Stimulated activated memory B cell treated with anti-CD40 and anti-IgM and Interleukin-4, amounts not matched to agents 10 μg/mL and 1 μg/mL and 100 μg/mL, for 72 hours (primary cell): ENCODE measurements at regions not wholly inside any gene's neighbourhood (a gene's known extent, or its start where the extent isn't known, plus 50 kb on each side); places are given as distances from the start of the nearest gene placed in this dataset.
"Not testable (repeated sequence)": the region's sequence is repeated elsewhere in the genome, so short reads cannot be mapped to it uniquely, and the experiment has no call there.

Source experiments
- ATAC-seq: fragments of 150-1000 bp; cut with Tn5 transposase; 2 replicates; pipeline ENCODE4 v1.10.0; 2021
- H3K27ac Mint-ChIP-seq: one replicate; pipeline ENCODE4 v1.8.0; 2022; ENCODE audit warnings: mild to moderate bottlenecking, mixed read lengths
- H3K27me3 Mint-ChIP-seq: one replicate; pipeline ENCODE4 v1.8.0; 2022; ENCODE audit warnings: mixed read lengths
- H3K36me3 Mint-ChIP-seq: one replicate; pipeline ENCODE4 v1.8.0; 2022; ENCODE audit warnings: mixed read lengths
- H3K4me1 Mint-ChIP-seq: one replicate; pipeline ENCODE4 v1.8.0; 2022; ENCODE audit warnings: mixed read lengths
- H3K4me3 Mint-ChIP-seq: one replicate; pipeline ENCODE4 v1.8.0; 2022; ENCODE audit warnings: mild to moderate bottlenecking, moderate library complexity, mixed read lengths
- H3K9me3 Mint-ChIP-seq: one replicate; pipeline ENCODE4 v1.8.0; 2022; ENCODE audit warnings: mixed read lengths

- ATAC-seq: no peak
- Mint-ChIP-seq H3K36me3 (no peaks in the 10 kb centered on the region), H3K4me1 (no peaks in the 10 kb centered on the region), H3K27ac (no peak overlapping the region), H3K9me3 (no peaks in the 10 kb centered on the region), H3K4me3 (no peak overlapping the region), H3K27me3 (no peaks in the 10 kb centered on the region)
These were observed 432.3 kb upstream of the EDIL3 start for GRCh38 chr5:84816746-84817547.

DNA sequence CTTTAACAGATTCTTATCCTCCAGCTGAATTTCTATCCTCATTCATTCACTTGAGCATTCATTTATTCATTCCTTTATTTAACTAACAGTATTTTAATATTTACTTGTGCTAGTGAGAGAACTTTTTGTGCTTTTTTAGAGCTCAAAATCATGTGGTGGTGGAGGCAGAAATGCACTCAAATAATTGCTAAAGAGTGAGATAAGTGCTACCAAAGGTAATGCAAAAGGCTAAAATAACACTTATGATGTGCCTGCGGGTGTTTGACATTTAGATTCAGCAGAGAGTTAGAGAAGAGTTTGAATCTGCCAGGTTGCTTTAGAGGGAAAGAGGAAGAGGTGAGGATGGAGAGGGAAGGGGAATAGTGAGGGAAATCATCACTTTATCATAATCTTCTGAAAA, 431.5 kb upstream of the EDIL3 start:
- no peak overlapping the region for H3K4me3 Mint-ChIP-seq
- ATAC-seq: no peak
- H3K27ac Mint-ChIP-seq: no peak overlapping the region

DNA sequence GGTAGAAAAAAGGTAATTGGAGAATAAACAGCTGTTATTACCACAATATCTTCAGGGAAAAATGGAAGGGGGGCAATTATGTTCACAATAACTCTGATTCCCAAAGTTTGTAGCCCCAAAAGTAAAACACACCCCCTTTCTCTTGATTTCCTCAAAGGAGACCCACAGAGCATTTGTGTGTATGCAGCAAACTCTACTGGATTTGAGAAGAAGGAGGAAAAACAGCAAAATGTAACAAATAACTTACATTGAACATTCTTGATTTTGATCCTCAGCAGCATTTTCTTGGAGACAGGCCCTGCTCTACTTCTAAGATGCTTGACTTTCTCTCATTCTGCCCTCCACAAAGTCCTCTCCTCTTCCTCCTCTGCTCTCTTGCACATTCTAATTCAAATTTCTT, 420.8 kb upstream of the EDIL3 start:
- H3K27me3 Mint-ChIP-seq: no peaks in the 10 kb centered on the region
- peaks cover 8% of the 10 kb centered on the region for H3K9me3 Mint-ChIP-seq
- no peaks in the 10 kb centered on the region for H3K36me3 Mint-ChIP-seq
- no peak for ATAC-seq
- no peaks in the 10 kb centered on the region for H3K4me1 Mint-ChIP-seq
- H3K4me3 Mint-ChIP-seq: no peak overlapping the region
- no peak overlapping the region for H3K27ac Mint-ChIP-seq

More for the DNA sequence above, 431.5 kb upstream of the EDIL3 start:
- Mint-ChIP-seq H3K9me3 (no peaks in the 10 kb centered on the region), H3K36me3 (no peaks in the 10 kb centered on the region), H3K4me1 (no peaks in the 10 kb centered on the region), H3K27me3 (no peaks in the 10 kb centered on the region)

DNA sequence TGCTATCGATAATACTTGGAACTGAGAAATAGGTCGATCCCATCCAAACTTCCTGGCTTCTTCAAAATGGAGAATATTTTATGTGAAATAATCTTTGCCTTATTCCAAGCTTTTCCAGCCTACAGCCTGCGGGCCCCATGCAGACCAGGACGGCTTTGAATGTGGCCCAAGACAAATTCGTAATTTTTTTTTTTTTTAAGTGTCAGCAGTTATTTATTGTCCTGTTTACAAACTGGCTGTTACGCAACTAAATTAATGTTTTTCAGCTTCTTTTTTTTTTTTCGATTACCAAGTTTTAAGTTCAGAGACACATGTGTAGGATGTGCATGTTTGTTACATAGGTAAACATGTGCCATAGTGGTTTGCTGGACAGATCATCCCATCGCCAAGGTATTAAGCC, 411.7 kb upstream of the EDIL3 start:
- Mint-ChIP-seq H3K27ac (no peak overlapping the region), H3K36me3 (no peaks in the 10 kb centered on the region), H3K4me1 (no peaks in the 10 kb centered on the region), H3K9me3 (no peaks in the 10 kb centered on the region), H3K27me3 (no peaks in the 10 kb centered on the region), H3K4me3 (no peak overlapping the region)
- ATAC-seq: no peak

DNA sequence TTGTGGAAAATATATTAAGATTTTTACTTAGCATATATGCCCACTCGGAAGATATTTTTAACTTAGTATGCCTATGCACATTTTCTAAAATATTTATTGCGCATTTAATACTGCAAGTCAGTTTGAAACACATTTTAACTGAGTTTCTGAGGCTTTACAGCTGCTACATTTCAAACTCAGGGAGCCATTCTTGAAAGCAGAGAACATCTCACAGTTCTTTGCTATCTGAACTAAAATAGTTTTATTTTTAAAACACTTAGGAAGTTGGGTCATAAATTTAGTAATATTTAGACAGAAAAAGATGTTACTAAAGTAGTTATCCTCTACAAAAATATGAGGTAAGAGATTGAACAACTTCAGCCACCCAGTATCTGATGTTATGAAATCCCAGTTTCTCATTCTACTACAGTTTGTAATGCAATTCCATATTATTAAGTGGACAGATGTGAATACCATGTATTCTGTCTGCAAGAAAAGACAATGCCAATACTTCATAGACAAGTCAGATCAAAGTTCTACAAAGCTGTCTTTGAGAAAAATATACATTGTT, 409.9 kb upstream of the EDIL3 start:
- no peak for ATAC-seq
- no peak overlapping the region for H3K27ac Mint-ChIP-seq
- H3K4me1 Mint-ChIP-seq: no peaks in the 10 kb centered on the region
- H3K36me3 Mint-ChIP-seq: no peaks in the 10 kb centered on the region
- H3K27me3 Mint-ChIP-seq: no peaks in the 10 kb centered on the region
- H3K4me3 Mint-ChIP-seq: no peak overlapping the region
- no peaks in the 10 kb centered on the region for H3K9me3 Mint-ChIP-seq

DNA sequence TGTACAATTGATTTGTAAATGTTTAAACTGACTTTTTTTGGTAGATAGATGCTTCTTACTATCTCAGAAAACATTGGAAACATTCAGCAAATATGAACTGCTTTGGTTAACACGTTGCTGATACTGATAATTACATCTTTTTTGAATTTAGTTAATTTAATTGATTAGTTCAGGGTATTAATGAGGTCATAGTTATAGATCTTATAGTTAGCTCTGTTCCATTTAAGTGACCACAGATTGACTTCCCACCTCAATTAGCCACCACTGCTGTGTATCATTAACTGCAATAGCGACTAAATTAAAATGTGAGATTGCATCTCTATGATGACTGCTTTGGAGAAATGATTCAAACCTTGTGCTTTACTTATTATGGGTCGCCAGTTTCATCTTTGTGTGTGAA, 407.1 kb upstream of the EDIL3 start:
- no peak for ATAC-seq
- no peaks in the 10 kb centered on the region for H3K36me3 Mint-ChIP-seq
- H3K9me3 Mint-ChIP-seq: peaks cover 3% of the 10 kb centered on the region
- H3K4me3 Mint-ChIP-seq: no peak overlapping the region
- H3K27ac Mint-ChIP-seq: no peak overlapping the region
- no peaks in the 10 kb centered on the region for H3K4me1 Mint-ChIP-seq
- no peaks in the 10 kb centered on the region for H3K27me3 Mint-ChIP-seq

GRCh38 chr5:84791138-84791537, 406.5 kb upstream of the EDIL3 start:
- no peak for ATAC-seq
- Mint-ChIP-seq H3K27ac (no peak overlapping the region), H3K36me3 (no peaks in the 10 kb centered on the region), H3K4me1 (no peaks in the 10 kb centered on the region), H3K27me3 (no peaks in the 10 kb centered on the region), H3K4me3 (no peak overlapping the region), H3K9me3 (peaks cover 3% of the 10 kb centered on the region)

GRCh38 chr5:84790406-84790805, 405.7 kb upstream of the EDIL3 start:
- Mint-ChIP-seq H3K36me3 (no peaks in the 10 kb centered on the region), H3K4me1 (no peaks in the 10 kb centered on the region), H3K27ac (no peak overlapping the region), H3K4me3 (no peak overlapping the region), H3K27me3 (no peaks in the 10 kb centered on the region), H3K9me3 (peaks cover 3% of the 10 kb centered on the region)
- ATAC-seq: no peak

- no peaks in the 10 kb centered on the region for H3K36me3 Mint-ChIP-seq
- no peak overlapping the region for H3K27ac Mint-ChIP-seq
- H3K9me3 Mint-ChIP-seq: no peaks in the 10 kb centered on the region
- no peaks in the 10 kb centered on the region for H3K4me1 Mint-ChIP-seq
- H3K4me3 Mint-ChIP-seq: no peak overlapping the region
- ATAC-seq: no peak
- no peaks in the 10 kb centered on the region for H3K27me3 Mint-ChIP-seq
These were observed 398.3 kb upstream of the EDIL3 start for GRCh38 chr5:84783003-84783402.

DNA sequence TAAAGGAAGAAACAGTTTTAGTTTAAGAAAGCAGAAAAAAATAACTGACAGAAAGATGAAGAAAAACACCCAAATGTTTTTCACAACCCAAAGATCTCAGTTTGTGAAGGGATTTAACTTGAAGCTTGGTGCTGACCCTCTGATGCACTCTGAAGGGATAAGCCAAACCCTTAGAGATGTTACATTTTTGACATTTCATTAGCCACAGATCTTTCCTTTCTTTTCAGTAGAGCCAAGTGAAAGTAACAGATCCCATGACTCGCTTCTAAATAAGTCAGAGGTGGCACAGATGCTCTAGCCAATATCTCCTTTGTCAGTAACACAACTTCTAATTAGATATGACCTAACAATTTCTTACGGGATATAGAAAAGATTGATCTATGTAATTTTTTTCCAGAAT, 394.5 kb upstream of the EDIL3 start:
- Mint-ChIP-seq H3K4me1 (no peaks in the 10 kb centered on the region), H3K4me3 (no peak overlapping the region), H3K27me3 (no peaks in the 10 kb centered on the region), H3K9me3 (no peaks in the 10 kb centered on the region), H3K27ac (no peak overlapping the region), H3K36me3 (no peaks in the 10 kb centered on the region)
- ATAC-seq: no peak

DNA sequence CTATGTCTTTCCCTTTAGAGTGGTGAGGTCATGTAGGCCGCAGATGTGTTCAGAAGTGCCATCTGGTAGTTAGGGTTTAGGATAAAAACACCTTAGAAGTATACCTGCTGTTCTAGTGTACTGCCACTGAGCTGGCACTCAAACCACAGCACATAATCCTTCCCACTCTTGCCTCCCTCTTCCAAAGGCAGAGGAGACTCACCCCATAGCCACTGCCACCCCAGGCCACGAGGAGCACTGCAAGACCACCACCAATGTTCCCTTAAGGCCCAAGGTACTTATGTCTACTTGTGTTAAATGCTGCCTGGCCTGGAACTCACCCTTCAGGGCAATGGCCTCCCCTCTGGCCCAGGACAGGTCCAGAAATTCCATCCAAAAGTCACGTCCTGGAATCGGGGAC, 379.5 kb upstream of the EDIL3 start:
- Mint-ChIP-seq H3K36me3 (no peaks in the 10 kb centered on the region), H3K27ac (no peak overlapping the region), H3K4me3 (no peak overlapping the region), H3K4me1 (no peaks in the 10 kb centered on the region), H3K9me3 (peaks cover 5% of the 10 kb centered on the region), H3K27me3 (no peaks in the 10 kb centered on the region)
- ATAC-seq: no peak

DNA sequence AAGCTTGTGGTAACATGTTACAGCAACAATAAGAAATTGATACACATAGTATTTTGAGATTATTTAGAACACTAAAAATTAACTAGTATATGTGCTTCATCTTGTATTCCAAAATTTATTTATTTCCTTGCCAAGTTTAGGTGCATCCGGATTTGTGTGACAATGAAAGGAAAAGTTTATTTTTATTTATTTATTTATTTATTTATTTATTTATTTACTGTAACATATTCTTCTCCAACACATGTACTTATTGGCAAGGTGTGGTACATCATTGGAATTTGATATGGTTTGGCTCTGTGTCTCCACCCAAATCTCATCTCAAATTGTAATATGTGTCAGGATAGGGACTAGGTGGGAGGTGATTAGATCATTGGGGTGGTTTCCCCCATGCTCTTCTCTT, 373.3 kb upstream of the EDIL3 start:
- H3K4me1 Mint-ChIP-seq: no peaks in the 10 kb centered on the region
- H3K27ac Mint-ChIP-seq: no peak overlapping the region
- H3K4me3 Mint-ChIP-seq: no peak overlapping the region
- ATAC-seq: no peak
- H3K36me3 Mint-ChIP-seq: no peaks in the 10 kb centered on the region
- H3K27me3 Mint-ChIP-seq: no peaks in the 10 kb centered on the region
- peaks cover 3% of the 10 kb centered on the region for H3K9me3 Mint-ChIP-seq

GRCh38 chr5:84752780-84753179, 368.1 kb upstream of the EDIL3 start:
- H3K27ac Mint-ChIP-seq: no peak overlapping the region
- H3K9me3 Mint-ChIP-seq: no peaks in the 10 kb centered on the region
- no peaks in the 10 kb centered on the region for H3K36me3 Mint-ChIP-seq
- H3K4me3 Mint-ChIP-seq: no peak overlapping the region
- no peaks in the 10 kb centered on the region for H3K4me1 Mint-ChIP-seq
- no peak for ATAC-seq
- H3K27me3 Mint-ChIP-seq: no peaks in the 10 kb centered on the region

DNA sequence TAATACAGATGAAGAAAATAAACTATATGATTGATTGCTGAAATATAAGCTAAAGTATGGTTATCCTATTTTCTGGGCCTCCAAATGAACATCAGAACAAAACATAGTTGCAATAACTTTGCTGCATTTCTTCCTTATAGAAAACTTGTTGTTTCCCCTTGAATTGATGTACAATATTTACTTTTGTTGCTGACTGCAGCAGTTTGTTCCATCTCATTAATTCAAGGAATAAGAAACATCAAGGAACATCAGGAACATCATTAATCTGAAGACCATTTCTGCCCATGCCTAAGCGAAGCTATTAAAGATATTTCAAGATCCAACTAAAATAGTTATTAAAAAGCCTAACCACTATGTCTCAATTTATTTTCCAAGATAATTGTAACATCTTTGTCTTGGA, 363.6 kb upstream of the EDIL3 start:
- ATAC-seq: no peak
- no peak overlapping the region for H3K4me3 Mint-ChIP-seq
- no peaks in the 10 kb centered on the region for H3K27me3 Mint-ChIP-seq
- H3K36me3 Mint-ChIP-seq: no peaks in the 10 kb centered on the region
- H3K4me1 Mint-ChIP-seq: no peaks in the 10 kb centered on the region
- H3K27ac Mint-ChIP-seq: no peak overlapping the region
- peaks cover 5% of the 10 kb centered on the region for H3K9me3 Mint-ChIP-seq

DNA sequence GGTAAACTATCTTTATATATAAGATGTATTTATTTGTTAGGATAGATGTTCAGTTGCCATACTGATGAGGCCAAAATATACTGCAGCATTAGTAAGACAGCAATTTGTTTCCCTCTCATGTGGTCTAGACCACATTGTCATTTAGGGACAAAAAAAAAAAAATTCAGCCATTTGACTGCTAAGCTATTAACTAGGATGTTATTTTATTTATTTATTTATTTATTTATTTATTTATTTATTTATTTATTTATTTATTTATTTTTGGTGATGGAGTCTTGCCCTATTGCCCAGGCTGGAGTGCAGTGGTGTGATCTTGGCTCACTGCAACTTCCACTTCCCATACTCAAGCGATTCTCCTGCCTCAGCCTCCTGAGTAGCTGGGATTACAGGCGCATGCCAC, 361.6 kb upstream of the EDIL3 start:
- not testable (repeated sequence) for H3K4me3 Mint-ChIP-seq, H3K4me1 Mint-ChIP-seq, H3K27ac Mint-ChIP-seq, ATAC-seq, H3K9me3 Mint-ChIP-seq, H3K27me3 Mint-ChIP-seq, H3K36me3 Mint-ChIP-seq

- no peaks in the 10 kb centered on the region for H3K36me3 Mint-ChIP-seq
- H3K9me3 Mint-ChIP-seq: peaks cover 10% of the 10 kb centered on the region
- no peak overlapping the region for H3K4me3 Mint-ChIP-seq
- no peak overlapping the region for H3K27ac Mint-ChIP-seq
- H3K27me3 Mint-ChIP-seq: no peaks in the 10 kb centered on the region
- H3K4me1 Mint-ChIP-seq: no peaks in the 10 kb centered on the region
- no peak for ATAC-seq
These were observed 356.4 kb upstream of the EDIL3 start for GRCh38 chr5:84741056-84741455.
